ENCODE measurements at regions not wholly inside any gene's neighbourhood (a gene's known extent, or its start where the extent isn't known, plus 50 kb on each side); places are given as distances from the start of the nearest gene placed in this dataset.

DNA sequence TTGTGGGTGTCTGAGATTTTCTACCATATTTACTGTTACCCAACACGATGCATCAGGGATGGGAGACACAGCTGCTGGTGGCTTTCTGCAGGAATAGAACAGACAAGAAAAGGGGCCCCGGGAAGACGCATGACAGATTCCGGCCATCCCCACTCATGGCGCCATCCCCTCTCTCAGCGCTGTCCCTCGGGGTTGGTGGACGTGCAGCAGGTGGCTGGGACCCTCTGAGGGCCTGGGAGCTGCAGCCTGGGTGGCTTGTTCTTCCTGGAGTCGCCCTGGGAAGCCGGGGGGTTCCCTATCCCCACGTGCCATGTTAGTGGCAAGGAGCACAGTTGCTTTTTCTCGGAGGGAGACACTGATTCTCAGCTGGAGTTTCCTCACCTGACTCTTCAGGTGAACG, 1123.3 kb downstream of the BRD1 start:
- DNase-seq, result no peak

DNA sequence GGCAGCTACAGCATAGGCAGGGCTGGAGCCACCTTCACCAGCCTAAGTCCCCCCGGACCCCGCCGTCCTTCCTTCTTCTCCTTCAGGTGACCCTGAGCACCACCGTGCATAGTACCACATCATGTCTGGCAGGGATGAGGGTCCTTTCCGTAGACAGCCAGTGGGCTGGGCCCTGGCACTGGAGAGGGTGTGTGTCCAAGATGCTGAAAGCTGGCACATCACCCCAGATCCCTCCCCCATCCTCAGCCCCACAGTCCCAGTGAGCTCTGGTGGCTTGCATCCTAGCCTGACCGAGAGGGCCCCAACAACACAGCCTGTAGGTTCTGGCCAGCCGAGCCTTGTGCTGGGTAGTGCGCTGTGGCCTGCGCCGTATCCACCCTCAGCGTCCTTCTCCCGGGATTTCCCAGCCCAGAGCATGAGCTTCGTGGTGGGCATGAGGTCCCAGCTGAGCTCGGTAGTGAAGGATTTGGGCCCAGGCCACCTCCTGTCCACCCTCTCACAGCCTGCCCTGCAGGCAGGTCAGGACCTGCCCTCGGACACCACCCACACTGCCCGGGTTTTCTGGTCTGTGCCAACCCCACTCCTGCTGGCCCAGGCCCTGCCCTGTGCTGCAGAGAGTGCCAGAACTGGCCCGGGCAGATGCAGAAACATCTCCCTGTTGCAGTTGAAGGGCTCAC, 1124.3 kb downstream of the BRD1 start:
- DNase-seq, result no peak

GRCh38 chr22:48702573-48703264, 1125.0 kb downstream of the BRD1 start:
- no peak for DNase-seq

- no peak for DNase-seq
Measured at GRCh38 chr22:48701296-48702030, 1126.2 kb downstream of the BRD1 start.

DNA sequence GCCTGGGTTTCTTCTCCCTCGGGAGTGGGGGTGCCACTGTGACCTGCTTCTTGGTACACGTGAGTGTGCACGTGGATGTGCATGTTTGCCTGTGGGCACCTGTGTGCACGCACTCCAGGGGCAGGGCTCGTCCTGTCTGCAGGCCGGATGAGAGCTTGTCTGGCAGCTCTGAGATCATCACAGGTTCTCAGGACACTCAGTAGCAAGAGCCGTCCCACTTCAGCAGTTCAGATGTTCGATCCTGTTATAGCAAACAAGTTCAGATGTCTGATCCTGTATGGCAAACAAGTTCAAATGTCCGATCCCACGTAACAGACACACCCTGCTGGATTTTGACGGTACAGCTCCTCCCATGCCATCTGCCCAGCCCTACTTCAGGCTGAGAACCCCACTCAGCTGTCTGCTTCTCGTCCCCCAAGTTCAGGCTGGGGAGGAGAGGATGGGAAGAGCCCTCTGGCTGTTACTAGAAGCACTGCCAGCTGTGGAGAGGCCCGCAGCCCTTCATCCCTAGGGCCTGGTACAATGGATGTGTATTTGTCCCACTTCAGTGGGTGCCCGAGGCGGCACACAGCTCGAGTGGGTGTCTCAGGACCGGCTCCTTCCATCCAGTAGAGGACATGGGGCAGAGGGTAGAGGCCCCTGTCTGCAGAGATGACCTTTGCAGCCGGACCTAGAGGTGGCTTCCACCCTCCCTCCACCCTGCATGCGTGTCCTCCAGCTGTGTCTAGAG, 1126.9 kb downstream of the BRD1 start:
- no peak for DNase-seq

DNA sequence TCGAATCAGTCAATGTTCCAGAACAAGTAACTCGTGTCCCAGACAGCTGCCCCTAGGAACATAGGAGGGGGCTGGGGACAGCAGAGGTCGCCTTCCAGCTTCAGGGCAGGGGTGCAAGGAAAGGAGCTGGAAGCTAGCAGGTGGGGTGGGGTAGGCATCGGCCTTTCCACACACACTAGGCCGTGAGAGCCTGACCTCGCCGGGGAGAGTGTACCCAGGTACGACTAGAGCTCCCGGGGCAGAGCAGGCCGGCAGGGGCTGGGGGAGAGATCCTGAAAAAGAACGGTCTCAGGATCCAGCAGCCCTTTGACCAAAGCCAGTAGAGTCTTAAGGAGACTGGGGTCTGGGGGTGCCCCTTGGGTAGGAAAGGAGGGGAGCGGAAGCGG, 1127.5 kb downstream of the BRD1 start:
- no peak for DNase-seq

- no peak for DNase-seq
Measured at GRCh38 chr22:48699511-48699910, 1128.2 kb downstream of the BRD1 start.

- DNase-seq, result no peak
Measured at GRCh38 chr22:48698618-48699017, 1129.1 kb downstream of the BRD1 start.

- DNase-seq, result no peak
Measured at GRCh38 chr22:48697694-48698276, 1129.9 kb downstream of the BRD1 start.

DNA sequence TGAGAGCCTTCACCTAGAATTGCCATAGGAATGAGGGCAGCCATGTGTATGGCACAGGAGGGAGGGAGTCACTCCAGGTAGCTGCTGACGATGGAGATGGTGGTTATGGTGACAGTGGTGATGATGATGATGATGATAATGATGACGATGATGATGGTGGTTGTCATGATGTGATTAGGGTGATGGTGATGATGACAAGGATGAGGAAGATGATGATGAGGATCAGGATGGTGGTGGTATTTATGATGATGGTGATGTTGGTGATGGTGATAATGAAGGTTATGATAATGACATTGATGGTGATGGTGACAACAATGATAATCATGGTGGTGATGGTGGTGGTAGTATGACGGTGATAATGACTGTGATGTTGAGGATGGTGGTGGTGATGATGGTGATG, 1130.5 kb downstream of the BRD1 start:
- no peak for DNase-seq

- no peak for DNase-seq
Measured at GRCh38 chr22:48696371-48696770, 1131.3 kb downstream of the BRD1 start.

GRCh38 chr22:48695731-48696305, 1131.9 kb downstream of the BRD1 start:
- no peak for DNase-seq

- DNase-seq, result no peak
Measured at GRCh38 chr22:48695251-48695650, 1132.4 kb downstream of the BRD1 start.

GRCh38 chr22:48694296-48694883, 1133.3 kb downstream of the BRD1 start:
- no peak for DNase-seq

- DNase-seq, result no peak
Measured at GRCh38 chr22:48693377-48694135, 1134.1 kb downstream of the BRD1 start.

- no peak for DNase-seq
Measured at GRCh38 chr22:48692734-48693376, 1134.8 kb downstream of the BRD1 start.

GRCh38 chr22:48691431-48691851, 1136.2 kb downstream of the BRD1 start:
- DNase-seq, result no peak

- no peak for DNase-seq
Measured at GRCh38 chr22:48690583-48691317, 1136.9 kb downstream of the BRD1 start.

GRCh38 chr22:48689206-48689605, 1138.5 kb downstream of the BRD1 start:
- DNase-seq, result no peak

GRCh38 chr22:48688366-48688765, 1139.3 kb downstream of the BRD1 start:
- no peak for DNase-seq

Data from NCI-H2107 (cell line).